ENCODE measurements at regions not wholly inside any gene's neighbourhood (a gene's known extent, or its start where the extent isn't known, plus 50 kb on each side); places are given as distances from the start of the nearest gene placed in this dataset.

DNA sequence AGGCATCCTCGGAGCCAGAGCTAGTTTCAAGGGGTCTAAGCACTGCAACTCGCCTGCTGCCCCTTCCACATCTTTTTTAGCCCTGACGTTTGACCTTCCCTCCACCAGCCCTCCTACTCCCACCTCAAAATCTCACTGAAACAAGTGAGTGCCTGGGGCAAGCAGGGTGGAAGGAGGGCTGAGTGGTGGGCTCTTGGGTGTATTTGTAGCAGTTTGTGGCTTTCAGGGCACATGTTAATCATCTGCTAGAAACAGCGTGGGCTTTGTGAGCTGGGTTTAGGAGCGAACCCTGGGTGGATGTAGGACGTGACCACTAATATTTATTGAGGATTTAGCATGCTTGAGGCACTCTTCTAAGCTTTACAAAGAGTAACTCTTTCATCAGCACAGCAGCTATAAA is 390.3 kb downstream of the GRIN2B start:
- Mint-ChIP-seq H3K36me3 (no peaks in the 10 kb centered on the region), H3K27ac (no peak overlapping the region), H3K4me3 (no peak overlapping the region), H3K27me3 (ENCODE audit: low read depth in 2 of 2) (no peaks in the 10 kb centered on the region), H3K9me3 (no peaks in the 10 kb centered on the region), H3K4me1 (peaks cover 0 to 8% of the 10 kb centered on the region in 2 donors)
- intact Hi-C loops (cut with micrococcal nuclease) = no loop called here
- 97% methylated on average over 5 of the region's 6 CpGs for WGBS (ENCODE audit: insufficient coverage)
- Histone ChIP-seq H3K27ac (ENCODE audit: low read length) (no peak overlapping the region), H3K36me3 (ENCODE audit: control insufficient read depth, insufficient read depth, low read length) (no peaks in the 10 kb centered on the region), H3K9me3 (ENCODE audit: control insufficient read depth, insufficient read depth, low read length) (no peaks in the 10 kb centered on the region), H3K4me3 (ENCODE audit: low read length) (no peak overlapping the region), H3K27me3 (ENCODE audit: control insufficient read depth, insufficient read depth, low read length) (no peaks in the 10 kb centered on the region), H3K4me1 (ENCODE audit: control insufficient read depth, insufficient read depth, low read length) (no peaks in the 10 kb centered on the region)
- no peak for TF ChIP-seq CTCF (IDR thresholded peaks at IDR 0.05)
- DNase-seq = no peak
- no peak for ATAC-seq

DNA sequence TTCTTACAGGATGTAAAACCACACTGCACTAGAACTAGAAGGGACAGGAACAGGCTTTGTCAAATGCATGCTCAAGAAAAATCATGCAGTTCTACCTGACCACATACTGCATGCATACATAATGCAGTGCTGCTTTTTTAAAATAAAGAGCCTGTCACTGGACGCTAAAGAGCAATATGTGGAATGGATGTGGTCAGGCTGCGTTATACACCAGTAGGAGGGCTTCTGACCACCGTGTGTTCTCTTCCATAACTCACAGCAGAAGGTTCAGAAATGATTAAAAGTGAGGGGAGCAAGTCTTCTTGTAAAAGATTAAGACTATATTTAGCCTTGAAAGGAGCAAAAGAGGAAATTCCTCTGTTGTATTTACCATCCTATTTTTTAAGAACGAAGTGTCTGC is 392.0 kb downstream of the EMP1 start:
- 0% methylated on average over 3 of the region's 4 CpGs for WGBS (ENCODE audit: insufficient coverage)
- H3K27ac Mint-ChIP-seq = no peak overlapping the region
- no peak for ATAC-seq
- no peak overlapping the region for H3K4me3 Mint-ChIP-seq
- Histone ChIP-seq H3K9me3 (ENCODE audit: control insufficient read depth, insufficient read depth, low read length) (no peaks in the 10 kb centered on the region), H3K4me3 (ENCODE audit: low read length) (no peak overlapping the region), H3K27ac (ENCODE audit: low read length) (no peak overlapping the region), H3K4me1 (ENCODE audit: control insufficient read depth, insufficient read depth, low read length) (no peaks in the 10 kb centered on the region), H3K27me3 (ENCODE audit: control insufficient read depth, insufficient read depth, low read length) (no peaks in the 10 kb centered on the region), H3K36me3 (ENCODE audit: control insufficient read depth, insufficient read depth, low read length) (no peaks in the 10 kb centered on the region)
- H3K36me3 Mint-ChIP-seq = no peaks in the 10 kb centered on the region
- intact Hi-C loops (cut with micrococcal nuclease) = no loop called here
- no peaks in the 10 kb centered on the region for H3K9me3 Mint-ChIP-seq
- peaks cover 0 to 8% of the 10 kb centered on the region in 2 donors for H3K4me1 Mint-ChIP-seq
- DNase-seq = no peak
- peaks cover 0 to 3% of the 10 kb centered on the region in 2 donors for H3K27me3 Mint-ChIP-seq (ENCODE audit: low read depth in 2 of 2)
- no peak for TF ChIP-seq CTCF (IDR thresholded peaks at IDR 0.05)

DNA sequence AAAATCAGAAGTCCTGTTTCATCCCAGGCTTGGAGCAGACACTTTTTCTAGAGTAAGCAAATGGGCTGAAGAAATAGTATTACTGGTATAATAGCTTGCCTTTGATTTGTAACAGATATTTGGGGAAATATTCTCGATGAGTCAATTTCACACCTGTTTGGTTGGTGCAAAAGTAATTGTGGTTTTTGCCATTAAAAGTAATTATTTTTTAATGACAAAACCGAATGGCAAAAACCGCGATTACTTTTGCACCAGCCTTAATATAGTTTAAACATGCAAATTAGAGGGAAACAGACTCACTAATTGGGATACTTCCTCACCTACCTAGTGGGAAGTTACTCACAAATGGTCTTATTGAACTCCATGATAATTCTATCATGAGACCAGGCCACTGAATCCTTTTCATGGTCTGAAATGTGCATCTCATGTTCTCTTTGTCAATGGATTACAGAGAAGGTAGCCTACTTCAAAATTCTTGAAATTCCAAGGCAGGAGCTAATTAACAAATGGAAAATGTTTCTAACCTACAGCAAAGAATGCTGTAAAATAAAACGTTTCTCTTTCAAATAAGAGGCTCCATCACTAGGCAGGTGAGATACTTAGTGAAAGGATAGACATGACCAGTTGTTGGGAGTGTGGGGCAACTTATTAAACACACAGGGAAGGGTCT is 391.3 kb downstream of the EMP1 start:
- Mint-ChIP-seq H3K4me3 (no peak overlapping the region), H3K27ac (no peak overlapping the region), H3K4me1 (peaks cover 0 to 8% of the 10 kb centered on the region in 2 donors), H3K9me3 (no peaks in the 10 kb centered on the region), H3K27me3 (ENCODE audit: low read depth in 2 of 2) (peaks cover 0 to 6% of the 10 kb centered on the region in 2 donors), H3K36me3 (no peaks in the 10 kb centered on the region)
- no peak for DNase-seq
- H3K4me3 ChIP-seq (ENCODE audit: low read length) = no peak overlapping the region
- 74% methylated on average over 2 of the region's 5 CpGs for WGBS (ENCODE audit: insufficient coverage)
- no peak for TF ChIP-seq CTCF (IDR thresholded peaks at IDR 0.05)
- H3K36me3 ChIP-seq (ENCODE audit: control insufficient read depth, insufficient read depth, low read length) = no peaks in the 10 kb centered on the region
- ATAC-seq = no peak
- intact Hi-C loops (cut with micrococcal nuclease) = no loop called here
- no peaks in the 10 kb centered on the region for H3K27me3 ChIP-seq (ENCODE audit: control insufficient read depth, insufficient read depth, low read length)
- no peak overlapping the region for H3K27ac ChIP-seq (ENCODE audit: low read length)
- H3K9me3 ChIP-seq (ENCODE audit: control insufficient read depth, insufficient read depth, low read length) = no peaks in the 10 kb centered on the region
- H3K4me1 ChIP-seq (ENCODE audit: control insufficient read depth, insufficient read depth, low read length) = no peaks in the 10 kb centered on the region

- no peak overlapping the region for H3K27ac ChIP-seq (ENCODE audit: low read length)
- no peak overlapping the region for H3K4me3 ChIP-seq (ENCODE audit: low read length)
- no peaks in the 10 kb centered on the region for H3K4me1 ChIP-seq (ENCODE audit: control insufficient read depth, insufficient read depth, low read length)
- H3K27me3 ChIP-seq (ENCODE audit: control insufficient read depth, insufficient read depth, low read length) = no peaks in the 10 kb centered on the region
- Mint-ChIP-seq H3K36me3 (no peaks in the 10 kb centered on the region), H3K9me3 (no peaks in the 10 kb centered on the region), H3K27ac (no peak overlapping the region), H3K4me3 (no peak overlapping the region), H3K27me3 (ENCODE audit: low read depth in 2 of 2) (peaks cover 0 to 6% of the 10 kb centered on the region in 2 donors), H3K4me1 (no peaks in the 10 kb centered on the region)
- H3K9me3 ChIP-seq (ENCODE audit: control insufficient read depth, insufficient read depth, low read length) = no peaks in the 10 kb centered on the region
- H3K36me3 ChIP-seq (ENCODE audit: control insufficient read depth, insufficient read depth, low read length) = no peaks in the 10 kb centered on the region
- TF ChIP-seq CTCF (IDR thresholded peaks at IDR 0.05) = no peak
- ATAC-seq (no peak), DNase-seq (no peak)
- intact Hi-C loops (cut with micrococcal nuclease) = no loop called here
- 89% methylated on average over 5 of the region's 5 CpGs for WGBS (ENCODE audit: insufficient coverage)
Observed at GRCh38 chr12:13586361-13586760, 389.8 kb downstream of the EMP1 start.
